ENCODE measurements at regions not wholly inside any gene's neighbourhood (a gene's known extent, or its start where the extent isn't known, plus 50 kb on each side); places are given as distances from the start of the nearest gene placed in this dataset.

GRCh38 chr2:128533101-128533500, 214.4 kb upstream of the HS6ST1 start:
- H3K79me2 ChIP-seq (ENCODE audit: control insufficient read depth, insufficient read depth, low read length, unreplicated experiment) = no peaks in the 10 kb centered on the region
- no peaks in the 10 kb centered on the region for H3K36me3 ChIP-seq (ENCODE audit: insufficient read depth, low read length)
- no peak overlapping the region for H3K4me3 ChIP-seq (ENCODE audit: low read depth, low read length)
- peaks cover 24% of the 10 kb centered on the region for H3K4me1 ChIP-seq (ENCODE audit: control insufficient read depth, insufficient read depth, low read length, unreplicated experiment)
- no peak overlapping the region for H3K27ac ChIP-seq (ENCODE audit: low read depth, low read length)
- H3K27me3 ChIP-seq (ENCODE audit: insufficient read depth, low read length) = no peaks in the 10 kb centered on the region
- no peak overlapping the region for H2AFZ ChIP-seq (ENCODE audit: low read length, unreplicated experiment)

GRCh38 chr2:128534688-128535392, 216.2 kb upstream of the HS6ST1 start:
- no peaks in the 10 kb centered on the region for H3K27me3 ChIP-seq (ENCODE audit: insufficient read depth, low read length)
- H3K4me1 ChIP-seq (ENCODE audit: control insufficient read depth, insufficient read depth, low read length, unreplicated experiment) = peaks cover 24% of the 10 kb centered on the region
- no peak overlapping the region for H2AFZ ChIP-seq (ENCODE audit: low read length, unreplicated experiment)
- no peak overlapping the region for H3K4me3 ChIP-seq (ENCODE audit: low read depth, low read length)
- H3K79me2 ChIP-seq (ENCODE audit: control insufficient read depth, insufficient read depth, low read length, unreplicated experiment) = no peaks in the 10 kb centered on the region
- H3K36me3 ChIP-seq (ENCODE audit: insufficient read depth, low read length) = no peaks in the 10 kb centered on the region
- no peak overlapping the region for H3K27ac ChIP-seq (ENCODE audit: low read depth, low read length)

GRCh38 chr2:128535953-128536352, 217.3 kb upstream of the HS6ST1 start:
- Histone ChIP-seq H3K27me3 (ENCODE audit: insufficient read depth, low read length) (no peaks in the 10 kb centered on the region), H3K4me3 (ENCODE audit: low read depth, low read length) (peak overlapping the region; percentile 50; the same call in 1 of the 2 replicates), H3K36me3 (ENCODE audit: insufficient read depth, low read length) (no peaks in the 10 kb centered on the region), H3K27ac (ENCODE audit: low read depth, low read length) (peak overlapping the region; percentile 94), H3K79me2 (ENCODE audit: control insufficient read depth, insufficient read depth, low read length, unreplicated experiment) (no peaks in the 10 kb centered on the region), H3K4me1 (ENCODE audit: control insufficient read depth, insufficient read depth, low read length, unreplicated experiment) (peaks cover 24% of the 10 kb centered on the region), H2AFZ (ENCODE audit: low read length, unreplicated experiment) (peak overlapping the region; percentile 94)

- Histone ChIP-seq H3K4me3 (ENCODE audit: low read depth, low read length) (peak overlapping the region; percentile 44; the same call in 1 of the 2 replicates), H3K79me2 (ENCODE audit: control insufficient read depth, insufficient read depth, low read length, unreplicated experiment) (no peaks in the 10 kb centered on the region), H3K27ac (ENCODE audit: low read depth, low read length) (peak overlapping the region; percentile 94), H2AFZ (ENCODE audit: low read length, unreplicated experiment) (peak overlapping the region; percentile 34), H3K4me1 (ENCODE audit: control insufficient read depth, insufficient read depth, low read length, unreplicated experiment) (peaks cover 24% of the 10 kb centered on the region), H3K27me3 (ENCODE audit: insufficient read depth, low read length) (no peaks in the 10 kb centered on the region), H3K36me3 (ENCODE audit: insufficient read depth, low read length) (no peaks in the 10 kb centered on the region)
Observed at GRCh38 chr2:128536925-128537620, 218.4 kb upstream of the HS6ST1 start.

GRCh38 chr2:128537646-128538045, 219.0 kb upstream of the HS6ST1 start:
- Histone ChIP-seq H3K4me1 (ENCODE audit: control insufficient read depth, insufficient read depth, low read length, unreplicated experiment) (peaks cover 24% of the 10 kb centered on the region), H3K27ac (ENCODE audit: low read depth, low read length) (peak overlapping the region; percentile 94), H3K79me2 (ENCODE audit: control insufficient read depth, insufficient read depth, low read length, unreplicated experiment) (no peaks in the 10 kb centered on the region), H3K36me3 (ENCODE audit: insufficient read depth, low read length) (no peaks in the 10 kb centered on the region), H2AFZ (ENCODE audit: low read length, unreplicated experiment) (peak overlapping the region; percentile 6), H3K27me3 (ENCODE audit: insufficient read depth, low read length) (no peaks in the 10 kb centered on the region), H3K4me3 (ENCODE audit: low read depth, low read length) (peak overlapping the region; percentile 34; the same call in 1 of the 2 replicates)

GRCh38 chr2:128538396-128538795, 219.7 kb upstream of the HS6ST1 start:
- H2AFZ ChIP-seq (ENCODE audit: low read length, unreplicated experiment) = no peak overlapping the region
- H3K4me1 ChIP-seq (ENCODE audit: control insufficient read depth, insufficient read depth, low read length, unreplicated experiment) = peaks cover 24% of the 10 kb centered on the region
- H3K27me3 ChIP-seq (ENCODE audit: insufficient read depth, low read length) = no peaks in the 10 kb centered on the region
- H3K79me2 ChIP-seq (ENCODE audit: control insufficient read depth, insufficient read depth, low read length, unreplicated experiment) = no peaks in the 10 kb centered on the region
- H3K36me3 ChIP-seq (ENCODE audit: insufficient read depth, low read length) = no peaks in the 10 kb centered on the region
- H3K4me3 ChIP-seq (ENCODE audit: low read depth, low read length) = no peak overlapping the region
- peak overlapping the region; percentile 94; the same call in 1 of the 2 replicates for H3K27ac ChIP-seq (ENCODE audit: low read depth, low read length)

GRCh38 chr2:128540670-128541069, 222.0 kb upstream of the HS6ST1 start:
- Histone ChIP-seq H2AFZ (ENCODE audit: low read length, unreplicated experiment) (no peak overlapping the region), H3K4me3 (ENCODE audit: low read depth, low read length) (no peak overlapping the region), H3K27me3 (ENCODE audit: insufficient read depth, low read length) (no peaks in the 10 kb centered on the region), H3K27ac (ENCODE audit: low read depth, low read length) (no peak overlapping the region), H3K4me1 (ENCODE audit: control insufficient read depth, insufficient read depth, low read length, unreplicated experiment) (peaks cover 20% of the 10 kb centered on the region), H3K36me3 (ENCODE audit: insufficient read depth, low read length) (no peaks in the 10 kb centered on the region), H3K79me2 (ENCODE audit: control insufficient read depth, insufficient read depth, low read length, unreplicated experiment) (no peaks in the 10 kb centered on the region)

- Histone ChIP-seq H3K27me3 (ENCODE audit: insufficient read depth, low read length) (no peaks in the 10 kb centered on the region), H3K36me3 (ENCODE audit: insufficient read depth, low read length) (no peaks in the 10 kb centered on the region), H3K4me3 (ENCODE audit: low read depth, low read length) (no peak overlapping the region), H3K4me1 (ENCODE audit: control insufficient read depth, insufficient read depth, low read length, unreplicated experiment) (peaks cover 14% of the 10 kb centered on the region), H2AFZ (ENCODE audit: low read length, unreplicated experiment) (no peak overlapping the region), H3K79me2 (ENCODE audit: control insufficient read depth, insufficient read depth, low read length, unreplicated experiment) (no peaks in the 10 kb centered on the region), H3K27ac (ENCODE audit: low read depth, low read length) (no peak overlapping the region)
Observed at GRCh38 chr2:128541448-128541847, 222.8 kb upstream of the HS6ST1 start.

- Histone ChIP-seq H2AFZ (ENCODE audit: low read length, unreplicated experiment) (no peak overlapping the region), H3K4me1 (ENCODE audit: control insufficient read depth, insufficient read depth, low read length, unreplicated experiment) (no peaks in the 10 kb centered on the region), H3K27ac (ENCODE audit: low read depth, low read length) (no peak overlapping the region)
Observed at GRCh38 chr2:128543036-128543435, 224.4 kb upstream of the HS6ST1 start.

GRCh38 chr2:128543646-128544045, 225.0 kb upstream of the HS6ST1 start:
- no peaks in the 10 kb centered on the region for H3K79me2 ChIP-seq (ENCODE audit: control insufficient read depth, insufficient read depth, low read length, unreplicated experiment)
- H3K36me3 ChIP-seq (ENCODE audit: insufficient read depth, low read length) = no peaks in the 10 kb centered on the region
- H3K4me1 ChIP-seq (ENCODE audit: control insufficient read depth, insufficient read depth, low read length, unreplicated experiment) = no peaks in the 10 kb centered on the region
- H3K4me3 ChIP-seq (ENCODE audit: low read depth, low read length) = no peak overlapping the region
- no peak overlapping the region for H3K27ac ChIP-seq (ENCODE audit: low read depth, low read length)
- no peaks in the 10 kb centered on the region for H3K27me3 ChIP-seq (ENCODE audit: insufficient read depth, low read length)
- no peak overlapping the region for H2AFZ ChIP-seq (ENCODE audit: low read length, unreplicated experiment)

More at GRCh38 chr2:128543036-128543435, 224.4 kb upstream of the HS6ST1 start:
- no peaks in the 10 kb centered on the region for H3K79me2 ChIP-seq (ENCODE audit: control insufficient read depth, insufficient read depth, low read length, unreplicated experiment)
- no peaks in the 10 kb centered on the region for H3K36me3 ChIP-seq (ENCODE audit: insufficient read depth, low read length)
- H3K27me3 ChIP-seq (ENCODE audit: insufficient read depth, low read length) = no peaks in the 10 kb centered on the region
- no peak overlapping the region for H3K4me3 ChIP-seq (ENCODE audit: low read depth, low read length)
